ENCODE measurements at regions not wholly inside any gene's neighbourhood (a gene's known extent, or its start where the extent isn't known, plus 50 kb on each side); places are given as distances from the start of the nearest gene placed in this dataset.

DNA sequence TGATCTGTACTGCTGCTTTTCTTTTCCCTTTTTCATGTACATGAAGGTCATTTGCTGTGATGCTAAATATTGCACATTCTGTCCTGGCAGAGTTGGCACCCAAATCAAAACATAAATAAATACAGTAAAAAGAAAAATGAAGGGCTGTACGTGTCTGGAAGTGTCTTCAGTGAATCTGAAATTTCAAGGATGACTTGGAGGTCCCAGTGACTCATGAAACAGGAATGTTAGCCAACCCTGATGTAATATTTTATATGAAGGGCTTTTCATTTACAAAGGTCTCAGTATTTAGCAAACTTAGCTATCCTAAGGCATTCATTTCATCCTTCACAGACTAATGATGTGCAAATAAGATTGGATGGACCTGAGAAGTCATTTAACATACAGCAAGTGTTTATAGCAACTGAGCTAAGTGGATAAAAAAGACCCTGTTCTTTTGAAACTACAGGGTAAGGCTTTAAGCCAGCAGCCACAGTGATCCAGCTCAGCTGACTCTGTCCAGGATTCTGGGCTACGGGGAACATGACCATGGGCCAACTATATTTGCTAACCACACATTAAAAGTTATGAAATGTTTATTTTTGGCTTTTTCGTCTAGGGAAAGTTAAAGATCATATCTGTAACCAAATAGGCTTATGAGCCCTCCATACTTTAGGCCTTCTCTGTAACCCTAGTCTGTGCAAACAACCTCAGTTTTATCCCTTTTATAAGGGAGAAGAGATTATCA, 104.0 kb upstream of the DMRTA1 start:
- TF ChIP-seq POLR2A (IDR thresholded peaks at IDR 0.05) (no peak), CTCF (IDR thresholded peaks at IDR 0.05) (no peak)
- Histone ChIP-seq H3K36me3 (no peaks in the 10 kb centered on the region), H3K9me3 (no peaks in the 10 kb centered on the region), H3K27me3 (no peaks in the 10 kb centered on the region), H3K27ac (no peak overlapping the region), H3K4me3 (replicated peaks in 1 of 3) (no peak overlapping the region), H3K4me1 (no peaks in the 10 kb centered on the region)
- intact Hi-C loops (cut with DNase I) = no loop called here
- WGBS, 2 donors = 35 to 37% methylated on average over 3 of the region's 3 CpGs
- DNase-seq = no peak

DNA sequence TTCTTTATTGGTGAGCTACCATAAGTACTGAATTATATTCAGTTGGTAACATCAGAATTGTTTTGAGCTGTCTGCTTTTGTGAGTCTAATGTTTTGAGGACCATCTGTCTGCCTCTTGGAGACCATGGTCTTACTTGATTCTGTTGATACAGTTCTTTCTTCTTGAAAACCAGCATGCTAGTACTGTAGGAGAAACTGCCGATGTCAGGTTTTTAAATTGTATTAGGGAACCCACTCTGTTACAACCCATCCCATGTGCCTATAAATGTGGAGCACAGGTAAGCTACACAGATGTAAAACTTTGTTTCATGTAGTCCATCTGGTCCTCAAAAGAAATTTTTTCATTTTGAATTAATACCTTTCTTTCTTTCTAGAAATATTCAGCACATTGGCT, 103.4 kb upstream of the DMRTA1 start:
- intact Hi-C loops (cut with DNase I) = no loop called here
- no peak overlapping the region for H3K27ac ChIP-seq
- no peaks in the 10 kb centered on the region for H3K4me1 ChIP-seq
- no peaks in the 10 kb centered on the region for H3K27me3 ChIP-seq
- DNase-seq = no peak
- H3K36me3 ChIP-seq = no peaks in the 10 kb centered on the region
- TF ChIP-seq CTCF (IDR thresholded peaks at IDR 0.05) = no peak
- TF ChIP-seq POLR2A (IDR thresholded peaks at IDR 0.05) = no peak
- no peaks in the 10 kb centered on the region for H3K9me3 ChIP-seq
- H3K4me3 ChIP-seq (replicated peaks in 1 of 3) = no peak overlapping the region
- WGBS, 2 donors = 83 to 100% methylated on average over 1 of the region's 1 CpG

GRCh38 chr9:22354699-22355384, 91.8 kb upstream of the DMRTA1 start:
- TF ChIP-seq CTCF (IDR thresholded peaks at IDR 0.05) (no peak), POLR2A (IDR thresholded peaks at IDR 0.05) (no peak)
- Histone ChIP-seq H3K4me3 (replicated peaks in 1 of 3) (no peak overlapping the region), H3K9me3 (no peaks in the 10 kb centered on the region), H3K36me3 (no peaks in the 10 kb centered on the region), H3K27me3 (no peaks in the 10 kb centered on the region), H3K27ac (no peak overlapping the region), H3K4me1 (no peaks in the 10 kb centered on the region)
- WGBS, 2 donors = 94 to 96% methylated on average over 11 to 13 of the region's 13 CpGs
- DNase-seq = no peak
- intact Hi-C loops (cut with DNase I) = no loop called here

DNA sequence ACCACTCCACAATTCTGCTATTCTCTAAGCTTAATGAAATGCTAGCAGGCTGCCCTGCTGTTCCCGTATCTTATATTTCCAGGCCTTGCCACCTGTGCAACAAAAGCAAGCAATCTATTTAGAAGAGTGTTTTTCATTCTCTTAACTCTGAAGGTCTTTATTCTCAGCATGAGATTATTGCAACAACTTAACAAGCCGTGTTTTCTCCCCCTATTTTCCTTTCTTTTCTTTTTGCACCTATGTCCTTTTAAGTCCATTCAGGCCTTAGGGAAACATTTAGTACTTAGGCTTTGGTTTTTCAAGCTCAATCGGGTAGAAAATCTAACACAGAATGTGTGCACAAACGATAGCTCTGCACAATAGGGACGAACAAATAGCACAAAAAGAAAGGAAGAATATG, 89.6 kb upstream of the DMRTA1 start:
- no peak overlapping the region for H3K27ac ChIP-seq
- no peak for TF ChIP-seq POLR2A (IDR thresholded peaks at IDR 0.05)
- TF ChIP-seq CTCF (IDR thresholded peaks at IDR 0.05) = no peak
- H3K27me3 ChIP-seq = no peaks in the 10 kb centered on the region
- intact Hi-C loops (cut with DNase I) = no loop called here
- WGBS, 2 donors = 43 to 44% methylated on average over 5 of the region's 5 CpGs
- no peaks in the 10 kb centered on the region for H3K36me3 ChIP-seq
- no peak overlapping the region for H3K4me3 ChIP-seq (replicated peaks in 1 of 3)
- H3K4me1 ChIP-seq = no peaks in the 10 kb centered on the region
- H3K9me3 ChIP-seq = no peaks in the 10 kb centered on the region
- no peak for DNase-seq

GRCh38 chr9:22363421-22363887, 83.2 kb upstream of the DMRTA1 start:
- Histone ChIP-seq H3K9me3 (no peaks in the 10 kb centered on the region), H3K27ac (no peak overlapping the region), H3K27me3 (no peaks in the 10 kb centered on the region), H3K36me3 (no peaks in the 10 kb centered on the region), H3K4me3 (replicated peaks in 1 of 3) (no peak overlapping the region), H3K4me1 (no peaks in the 10 kb centered on the region)
- intact Hi-C loops (cut with DNase I) = no loop called here
- DNase-seq = no peak
- TF ChIP-seq CTCF (IDR thresholded peaks at IDR 0.05) = no peak
- no peak for TF ChIP-seq POLR2A (IDR thresholded peaks at IDR 0.05)
- WGBS, 2 donors = 94 to 95% methylated on average over 26 of the region's 31 CpGs

All from thyroid gland (tissue), 4 donors.